PFSK-1 (cell line): ENCODE measurements at regions not wholly inside any gene's neighbourhood (a gene's known extent, or its start where the extent isn't known, plus 50 kb on each side); places are given as distances from the start of the nearest gene placed in this dataset.

Experiments
- FOXP2 ChIP-seq: optimal IDR thresholded peaks from 2 replicates; pipeline ENCODE3; 2011; ENCODE audit warnings: borderline replicate concordance, control low read depth, inconsistent platforms; ENCODE audit not compliant: insufficient read depth; ENCODE audit errors: extremely low read length, extremely low read depth
- POLR2AphosphoS5 ChIP-seq: IDR thresholded peaks from 2 replicates; pipeline ENCODE4 v1.6.1; 2012; ENCODE audit warnings: low read depth, mild to moderate bottlenecking, control low read depth, low read length, moderate library complexity
- TAF1 ChIP-seq: IDR thresholded peaks from 2 replicates; pipeline ENCODE4 v1.6.1; 2012; ENCODE audit warnings: low read length, control low read depth, borderline replicate concordance; ENCODE audit not compliant: insufficient read depth

GRCh38 chr5:53426512-53426830 lies 54.0 kb upstream of the FST start:
- no peak for TF ChIP-seq FOXP2
- no peak for TF ChIP-seq POLR2AphosphoS5
- TF ChIP-seq TAF1 = no peak
